ENCODE measurements at regions not wholly inside any gene's neighbourhood (a gene's known extent, or its start where the extent isn't known, plus 50 kb on each side); places are given as distances from the start of the nearest gene placed in this dataset.

- DNase-seq (ENCODE audit: low spot score): peak; percentile 19
Observed at GRCh38 chr3:124277144-124277890, 285.4 kb upstream of the ROPN1 start.

GRCh38 chr3:124281453-124282316 is 289.8 kb upstream of the ROPN1 start:
- DNase-seq (ENCODE audit: low spot score): peak; percentile 71

- peak; percentile 79 for DNase-seq (ENCODE audit: low spot score)
Observed at GRCh38 chr3:124282751-124283651, 291.1 kb upstream of the ROPN1 start.

- no peak for DNase-seq (ENCODE audit: low spot score)
Observed at GRCh38 chr3:124283652-124284023, 291.7 kb upstream of the ROPN1 start.

GRCh38 chr3:124288996-124289395 is 297.1 kb upstream of the ROPN1 start:
- no peak for DNase-seq (ENCODE audit: low spot score)

GRCh38 chr3:124291008-124291407 is 299.1 kb upstream of the ROPN1 start:
- DNase-seq (ENCODE audit: low spot score): no peak

GRCh38 chr3:124292329-124292728 is 300.4 kb upstream of the ROPN1 start:
- no peak for DNase-seq (ENCODE audit: low spot score)

- no peak for DNase-seq (ENCODE audit: low spot score)
Observed at GRCh38 chr3:124293584-124293983, 301.7 kb upstream of the ROPN1 start.

- no peak for DNase-seq (ENCODE audit: low spot score)
Observed at GRCh38 chr3:124295362-124295761, 303.4 kb upstream of the ROPN1 start.

- no peak for DNase-seq (ENCODE audit: low spot score)
Observed at GRCh38 chr3:124296406-124296805, 304.5 kb upstream of the ROPN1 start.

- DNase-seq (ENCODE audit: low spot score): no peak
Observed at GRCh38 chr3:124297062-124297980, 305.4 kb upstream of the ROPN1 start.

- DNase-seq (ENCODE audit: low spot score): no peak
Observed at GRCh38 chr3:124298301-124298700, 306.4 kb upstream of the ROPN1 start.

- no peak for DNase-seq (ENCODE audit: low spot score)
Observed at GRCh38 chr3:124298951-124299350, 307.0 kb upstream of the ROPN1 start.

GRCh38 chr3:124299831-124300230 is 307.9 kb upstream of the ROPN1 start:
- DNase-seq (ENCODE audit: low spot score): no peak

GRCh38 chr3:124300416-124300815 is 308.5 kb upstream of the ROPN1 start:
- DNase-seq (ENCODE audit: low spot score): no peak

GRCh38 chr3:124303305-124303910 is 311.5 kb upstream of the ROPN1 start:
- DNase-seq (ENCODE audit: low spot score): no peak

GRCh38 chr3:124306665-124307064 is 314.7 kb upstream of the ROPN1 start:
- no peak for DNase-seq (ENCODE audit: low spot score)

- DNase-seq (ENCODE audit: low spot score): peak; percentile 0
Observed at GRCh38 chr3:124313621-124314020, 321.7 kb upstream of the ROPN1 start.

GRCh38 chr3:124315215-124316033 is 323.5 kb upstream of the ROPN1 start:
- peak; percentile 53 for DNase-seq (ENCODE audit: low spot score)

- DNase-seq (ENCODE audit: low spot score): no peak
Observed at GRCh38 chr3:124316034-124316287, 324.0 kb upstream of the ROPN1 start.
